HG03575 (cell line): ENCODE measurements at regions not wholly inside any gene's neighbourhood (a gene's known extent, or its start where the extent isn't known, plus 50 kb on each side); places are given as distances from the start of the nearest gene placed in this dataset.

Source experiments
- ATAC-seq: cut with Tn5 transposase; IDR thresholded peaks from one replicate; pipeline ENCODE4 v1.9.1; 2021; ENCODE audit not compliant: unreplicated experiment, insufficient number of reproducible peaks, low FRiP score; ENCODE audit errors: extremely low read depth

DNA sequence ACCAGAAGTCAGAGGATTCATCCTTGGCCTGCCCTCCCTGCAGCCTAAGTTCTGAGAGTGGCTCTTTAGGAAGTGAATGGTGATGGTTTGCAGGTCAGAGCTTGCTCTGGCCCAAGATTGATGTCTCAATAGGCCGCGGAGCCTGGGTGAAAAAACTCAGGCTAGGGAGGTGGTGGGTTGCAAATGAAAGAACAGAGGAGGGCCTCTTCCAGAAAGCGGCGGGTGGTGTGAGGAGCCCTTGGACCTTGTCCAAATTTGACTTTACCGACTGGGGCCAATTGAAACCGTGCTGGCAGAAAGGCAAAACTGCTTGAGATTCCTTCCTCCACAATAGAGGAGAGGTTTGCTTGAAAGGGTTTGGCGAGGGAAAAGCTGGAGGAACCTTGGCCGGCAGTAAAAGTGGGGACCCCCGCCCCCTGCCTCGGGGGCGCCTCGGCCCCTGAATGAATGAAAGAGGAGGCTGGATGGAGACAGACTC, 331.3 kb downstream of the SEC14L1 start:
- ATAC-seq = no peak

DNA sequence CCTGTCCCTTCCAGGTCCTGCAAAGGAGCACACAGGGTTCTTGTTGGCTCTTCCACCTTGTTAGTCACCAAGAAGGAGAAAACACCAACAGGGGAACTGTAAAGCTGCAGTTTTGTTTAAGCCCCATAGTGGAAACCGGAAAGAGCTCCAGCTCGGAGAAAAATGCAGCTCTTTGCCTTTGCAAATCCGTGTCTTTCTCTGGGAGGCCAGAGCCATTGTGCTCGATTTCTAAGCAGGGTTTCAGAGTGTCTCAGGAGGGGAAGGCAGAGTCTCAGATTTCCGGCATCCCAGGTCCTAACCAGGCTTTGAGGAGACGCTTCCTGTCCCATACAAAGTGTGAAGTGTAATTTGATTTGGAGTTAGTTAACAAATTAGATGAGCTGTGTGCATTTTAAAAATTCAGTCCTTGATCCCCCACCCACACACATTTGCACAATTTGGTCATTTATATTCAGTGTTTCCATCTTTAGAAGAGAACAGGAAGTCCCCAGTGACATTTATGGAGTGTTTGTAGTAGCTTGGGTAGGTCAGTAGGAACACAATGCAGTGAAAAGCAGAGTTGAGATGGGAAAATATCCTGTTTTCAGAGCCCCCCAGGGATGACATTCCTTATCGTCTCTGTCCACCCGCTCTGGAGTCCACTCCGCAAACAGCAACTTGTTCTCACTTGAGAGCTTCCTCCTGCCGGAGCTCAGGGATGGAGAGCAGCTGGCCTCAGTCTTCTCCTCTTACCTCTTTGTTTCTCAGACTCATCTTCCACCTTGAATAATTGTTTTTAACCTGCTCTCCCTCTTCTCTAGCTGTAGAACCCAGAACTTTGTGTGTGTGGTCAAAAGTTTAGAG, 331.9 kb downstream of the SEC14L1 start:
- no peak for ATAC-seq

DNA sequence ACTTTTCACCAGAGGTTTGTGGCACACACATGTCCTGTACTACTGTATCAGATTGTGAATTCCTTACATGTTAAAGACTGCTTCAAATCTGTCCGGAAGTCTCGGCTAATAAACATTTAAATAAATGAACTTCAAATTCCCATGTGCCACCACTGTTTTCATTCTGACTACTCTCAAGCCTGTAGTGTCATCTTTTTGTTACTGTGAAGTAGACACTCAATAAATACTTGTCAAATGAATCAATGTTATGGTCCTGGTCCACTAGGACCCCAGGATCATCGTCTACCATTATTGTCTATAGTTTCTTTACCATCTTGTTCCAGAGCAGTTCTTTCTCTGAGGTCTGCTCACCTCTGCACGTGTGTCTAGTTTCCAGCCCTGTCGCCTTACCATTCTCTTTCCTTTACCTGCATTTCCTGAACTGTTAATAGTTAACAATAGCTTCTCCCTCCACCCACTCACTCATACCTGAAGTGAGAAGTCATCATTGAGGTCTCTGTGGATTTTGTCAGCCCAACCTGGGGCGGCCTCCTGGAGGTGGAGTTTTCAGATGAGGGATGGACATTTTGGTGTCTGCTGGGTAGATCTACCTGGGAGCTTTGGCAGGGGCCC, 333.0 kb downstream of the SEC14L1 start:
- no peak for ATAC-seq

DNA sequence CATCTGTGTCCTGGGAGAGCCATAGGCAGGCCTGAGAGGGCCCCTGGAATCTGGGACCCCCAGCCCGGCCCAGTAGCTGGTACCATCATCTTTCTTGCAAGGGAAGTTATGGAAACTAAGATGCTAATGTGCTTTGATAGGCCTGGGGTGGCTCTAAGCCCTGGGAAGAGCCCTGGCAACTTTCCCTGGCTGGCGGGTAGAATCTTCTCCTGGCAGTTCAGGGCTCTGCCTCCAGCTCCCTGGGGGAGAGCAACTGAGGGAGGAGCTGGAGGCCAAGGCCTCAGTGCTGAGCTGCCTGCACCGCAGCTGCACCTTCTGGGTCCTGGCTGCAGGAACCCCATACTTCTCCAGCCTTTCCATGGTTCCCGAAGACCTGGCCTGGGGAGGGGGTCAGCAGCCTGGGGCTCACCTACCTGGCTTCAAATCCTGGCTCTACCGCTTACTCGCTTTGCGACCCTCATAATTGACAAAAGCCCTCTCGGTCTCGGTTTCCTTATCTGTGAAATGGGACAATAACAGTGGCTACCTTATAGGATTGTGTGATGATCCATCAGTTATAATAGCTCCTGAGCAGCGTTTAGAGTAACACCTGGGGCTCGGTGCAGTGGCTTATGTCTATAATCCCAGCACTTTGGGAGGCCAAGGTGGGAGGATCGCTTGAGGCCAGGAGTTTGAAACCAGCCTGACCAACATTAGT, 333.7 kb downstream of the SEC14L1 start:
- no peak for ATAC-seq

DNA sequence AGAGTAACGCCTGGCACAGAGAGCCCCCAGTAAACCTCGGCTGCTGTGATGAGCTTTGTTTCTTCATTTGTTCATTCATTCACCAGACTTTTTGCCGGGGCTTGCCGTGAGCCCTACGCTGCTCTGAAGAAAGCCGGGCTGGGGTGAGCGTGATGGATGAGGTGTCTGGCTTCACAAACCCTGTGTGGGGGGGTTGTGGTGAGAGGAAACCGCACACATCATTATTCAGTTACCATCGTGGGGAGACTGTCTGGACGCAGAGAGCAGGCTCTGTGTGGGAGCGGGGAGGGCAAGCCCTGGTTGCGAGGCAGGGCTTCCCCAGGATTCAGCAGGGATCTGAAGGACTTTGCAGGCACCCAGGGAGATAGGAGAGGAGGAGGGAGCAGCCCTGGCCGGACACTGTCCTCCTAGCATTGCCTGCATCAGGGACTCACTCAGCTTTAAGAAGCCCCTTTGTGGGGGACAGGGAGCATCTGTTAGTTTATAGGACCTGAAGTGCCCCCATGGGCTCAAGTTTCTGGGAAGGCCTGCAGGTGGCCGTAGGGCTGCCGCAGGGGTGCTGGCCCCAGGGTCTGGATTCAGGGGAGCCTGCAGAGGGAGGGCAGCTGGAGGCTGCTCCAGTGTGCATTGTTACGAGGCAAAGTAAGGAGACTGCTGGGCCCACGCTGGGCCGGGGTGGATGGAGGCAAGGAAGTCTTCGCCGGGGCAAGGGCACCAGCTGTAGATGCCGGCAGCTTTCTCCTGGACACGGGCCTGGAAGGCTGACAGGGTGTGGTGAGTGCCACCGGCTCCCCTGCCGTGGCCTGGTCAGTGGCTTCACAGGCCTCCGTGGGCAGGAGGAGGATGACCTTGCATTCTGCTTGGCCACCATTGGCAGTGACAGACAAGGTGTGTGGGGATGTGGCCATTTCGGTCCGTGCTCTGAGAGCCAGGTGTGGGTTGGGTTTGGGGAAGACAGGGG, 334.5 kb downstream of the SEC14L1 start:
- no peak for ATAC-seq

DNA sequence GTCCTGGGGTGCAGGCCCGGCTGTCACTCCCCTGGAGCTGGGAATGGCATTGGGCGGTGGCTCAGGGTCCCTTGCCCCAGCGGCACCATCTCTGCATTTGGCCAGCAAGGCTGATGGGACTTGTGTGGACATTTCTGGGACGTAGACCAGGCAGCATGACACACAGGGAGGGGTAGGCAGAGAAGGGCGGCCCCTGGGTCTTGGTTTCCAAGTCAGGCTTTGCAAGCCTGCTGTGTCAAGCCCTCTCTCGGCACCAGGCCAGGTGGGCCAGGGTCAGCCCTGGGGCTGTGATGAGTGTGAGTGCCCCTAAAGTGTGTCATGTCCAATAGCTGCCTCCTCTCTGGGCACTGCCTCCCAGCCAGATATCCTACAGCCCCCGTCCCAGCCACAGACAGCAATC, 335.2 kb downstream of the SEC14L1 start:
- ATAC-seq = no peak

DNA sequence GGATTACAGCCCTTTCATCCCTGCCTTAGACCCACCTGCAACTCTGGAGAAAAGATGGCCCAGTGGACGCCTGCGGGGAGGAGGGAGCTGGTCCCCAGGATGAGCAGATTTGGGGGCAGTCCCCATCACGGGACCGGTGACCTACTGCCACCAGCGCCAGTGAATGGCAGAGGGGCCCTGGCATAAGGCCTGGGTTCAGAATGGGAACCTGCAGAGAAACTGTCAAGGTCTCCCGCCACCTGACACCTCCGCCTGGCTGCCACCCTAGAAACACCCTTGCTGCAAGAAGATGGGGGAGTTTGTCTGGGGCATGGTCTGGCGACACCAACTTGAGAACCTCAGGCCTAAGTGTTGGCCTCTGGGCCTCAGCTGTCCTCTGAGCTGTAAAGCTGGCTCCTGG, 335.7 kb downstream of the SEC14L1 start:
- ATAC-seq = no peak

DNA sequence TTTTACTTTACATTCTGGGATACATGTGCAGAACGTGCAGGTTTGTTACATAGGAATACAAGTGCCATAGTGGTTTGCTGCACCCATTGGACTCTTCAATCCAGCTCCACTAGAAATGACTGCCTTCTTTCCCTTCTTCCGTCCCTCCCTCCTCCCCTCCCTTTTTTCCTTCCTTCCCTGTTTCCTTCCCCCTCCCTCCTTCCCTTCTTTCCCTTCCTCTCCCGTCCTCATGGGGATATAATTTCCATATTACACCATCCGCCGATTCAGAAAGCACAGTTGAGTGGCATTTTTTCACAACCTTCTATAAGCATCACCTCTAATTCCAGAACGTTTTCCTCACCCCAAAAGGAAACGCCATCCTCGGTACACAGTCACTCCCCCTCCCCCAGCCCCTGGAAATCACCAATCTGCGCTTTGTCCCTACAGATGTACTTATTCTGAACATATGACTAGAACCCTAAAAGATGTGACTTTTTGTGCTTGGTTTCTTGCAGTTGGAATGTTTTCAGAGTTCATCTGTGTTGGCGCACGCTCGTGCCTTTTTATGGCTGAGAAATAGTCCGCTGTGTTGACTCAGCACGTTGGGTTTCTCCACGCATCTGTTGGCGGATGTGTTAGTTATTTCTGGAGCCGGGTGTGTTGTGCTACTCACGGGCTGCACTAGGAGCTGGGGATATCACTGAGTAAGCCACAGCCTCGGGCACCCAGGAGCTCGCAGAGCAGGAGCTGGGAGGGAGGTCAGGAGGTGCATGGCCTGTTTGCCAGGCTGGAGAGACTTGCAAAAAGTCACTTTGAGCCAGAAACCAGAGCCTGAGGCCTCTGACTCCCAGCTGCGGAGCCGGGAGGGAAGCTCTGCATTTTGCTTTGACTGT, 336.4 kb downstream of the SEC14L1 start:
- ATAC-seq = no peak

DNA sequence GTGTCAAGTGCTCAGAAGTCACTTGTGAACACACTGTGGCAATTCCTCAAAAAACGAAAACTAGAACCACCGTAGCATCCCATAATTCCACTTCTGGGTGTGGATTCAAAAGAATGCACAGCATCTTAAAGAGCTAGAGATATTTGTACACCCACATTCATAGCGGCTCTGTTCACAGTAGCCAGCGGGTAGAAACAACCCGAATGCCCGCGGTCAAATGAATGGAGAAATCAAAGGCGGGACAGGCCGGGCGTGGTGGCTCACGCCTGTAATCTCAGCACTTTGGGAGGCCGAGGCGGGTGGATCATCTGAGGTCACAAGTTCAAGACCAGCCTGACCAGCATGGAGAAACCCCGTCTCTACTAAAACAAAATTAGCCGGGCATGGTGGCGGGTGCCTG, 337.5 kb downstream of the SEC14L1 start:
- no peak for ATAC-seq

DNA sequence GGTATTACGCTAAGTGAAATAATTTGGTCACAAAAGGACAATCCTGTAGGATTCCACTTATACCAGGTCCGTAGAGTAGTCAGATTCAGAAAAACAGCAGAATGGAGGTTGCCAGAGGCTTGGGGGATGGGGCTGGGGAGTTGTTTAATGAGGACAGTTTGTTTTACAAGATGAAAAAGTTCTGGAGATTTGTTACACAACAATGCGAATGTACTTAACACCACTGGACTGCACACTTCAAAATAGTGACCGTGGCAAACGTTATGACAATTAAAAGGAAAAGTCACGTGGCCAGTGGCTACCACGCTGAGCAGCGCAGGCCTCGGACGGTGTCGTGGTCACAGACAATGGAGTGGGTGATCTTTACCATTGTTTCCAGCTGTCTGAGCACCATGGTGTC, 338.1 kb downstream of the SEC14L1 start:
- no peak for ATAC-seq

DNA sequence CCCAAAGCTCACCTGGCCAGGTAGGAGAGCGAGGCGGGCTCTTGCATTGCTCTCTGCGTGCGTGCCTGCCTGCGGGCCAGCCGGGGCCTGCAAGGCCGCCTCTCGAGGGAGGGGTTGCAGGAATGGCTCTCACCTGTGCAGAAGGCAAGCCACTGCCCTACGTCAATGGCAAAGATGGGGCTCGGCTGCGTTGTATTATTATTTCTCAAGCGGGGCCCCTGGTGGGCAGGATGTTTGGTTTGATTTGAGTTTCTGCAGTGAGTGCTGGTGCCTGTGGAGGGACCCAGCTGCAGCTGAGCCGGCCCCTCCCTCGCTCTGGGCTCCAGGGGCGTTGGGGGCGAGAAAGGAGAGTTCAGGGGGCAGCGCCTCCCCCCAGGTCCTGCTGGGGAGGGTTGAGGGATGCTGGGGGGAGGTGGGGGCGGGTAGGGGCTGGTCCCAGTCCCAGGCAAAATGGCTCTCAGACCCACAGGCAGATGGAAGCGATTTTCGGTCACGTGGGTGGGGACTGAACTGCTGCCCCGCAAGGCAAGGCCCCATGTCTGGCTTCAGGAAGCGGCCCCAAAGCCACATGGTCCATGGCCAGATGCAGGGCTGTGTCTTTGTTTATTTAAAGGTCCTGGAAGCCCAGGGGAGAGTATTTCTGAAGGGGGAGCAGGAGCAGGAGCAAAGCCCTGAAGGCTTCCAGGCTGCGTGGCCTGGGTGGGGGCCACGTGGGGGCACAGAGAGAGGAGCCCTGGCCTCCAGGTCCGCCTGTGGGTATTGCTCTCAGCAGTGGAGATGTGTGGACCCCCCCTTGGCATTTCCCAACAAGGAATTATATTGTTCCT, 338.8 kb downstream of the SEC14L1 start:
- ATAC-seq = no peak

DNA sequence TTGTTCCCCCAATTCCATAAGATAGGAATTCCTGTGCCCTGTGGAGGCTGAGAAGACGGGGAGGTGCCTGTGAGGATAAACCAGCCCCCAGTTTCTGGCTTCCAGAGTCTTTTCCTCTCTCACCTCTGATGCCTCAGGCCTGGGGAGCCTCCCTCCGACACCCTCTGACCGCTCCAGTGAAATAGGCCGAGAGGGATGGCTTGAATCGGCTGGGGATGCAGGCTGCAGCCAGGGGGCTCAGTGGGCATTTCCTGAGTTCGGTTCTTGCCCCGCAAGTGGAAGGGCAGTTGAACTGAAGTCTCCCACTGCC, 339.4 kb downstream of the SEC14L1 start:
- ATAC-seq = no peak

DNA sequence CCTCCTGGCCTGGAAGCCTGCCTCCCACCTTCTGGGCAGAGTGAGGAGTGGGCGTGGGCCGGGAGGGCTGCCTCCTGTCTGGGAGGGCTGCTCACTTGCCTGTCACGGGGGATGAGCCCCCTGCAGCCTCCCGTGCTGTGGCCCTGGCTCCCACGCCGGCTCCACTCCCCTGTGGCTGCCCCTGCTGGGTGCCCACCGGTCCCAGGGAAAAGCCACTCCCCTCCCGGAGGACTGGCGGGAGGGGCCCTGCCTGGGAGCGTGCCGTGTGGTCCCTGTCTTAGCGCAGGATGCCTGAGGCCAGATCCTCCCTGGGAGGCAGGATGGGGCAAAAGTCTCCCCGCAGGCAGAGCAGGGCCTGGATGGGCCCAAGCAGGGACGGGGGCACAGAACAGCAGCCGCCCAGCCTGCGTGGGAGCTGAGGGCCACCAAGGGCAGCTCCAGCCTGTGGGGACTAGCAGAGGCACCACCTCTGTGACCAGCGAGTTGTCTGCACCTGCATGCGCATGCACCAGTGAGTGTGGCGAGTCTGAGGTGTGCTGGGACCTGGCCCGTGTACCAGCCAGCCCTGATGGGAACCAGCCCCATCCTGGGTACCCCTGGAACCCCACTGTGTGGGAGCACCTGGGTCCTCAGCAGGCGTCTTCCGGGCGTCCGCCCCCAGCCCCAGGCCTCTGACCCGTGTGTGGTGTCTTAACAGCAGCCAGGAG, 339.9 kb downstream of the SEC14L1 start:
- ATAC-seq = no peak

DNA sequence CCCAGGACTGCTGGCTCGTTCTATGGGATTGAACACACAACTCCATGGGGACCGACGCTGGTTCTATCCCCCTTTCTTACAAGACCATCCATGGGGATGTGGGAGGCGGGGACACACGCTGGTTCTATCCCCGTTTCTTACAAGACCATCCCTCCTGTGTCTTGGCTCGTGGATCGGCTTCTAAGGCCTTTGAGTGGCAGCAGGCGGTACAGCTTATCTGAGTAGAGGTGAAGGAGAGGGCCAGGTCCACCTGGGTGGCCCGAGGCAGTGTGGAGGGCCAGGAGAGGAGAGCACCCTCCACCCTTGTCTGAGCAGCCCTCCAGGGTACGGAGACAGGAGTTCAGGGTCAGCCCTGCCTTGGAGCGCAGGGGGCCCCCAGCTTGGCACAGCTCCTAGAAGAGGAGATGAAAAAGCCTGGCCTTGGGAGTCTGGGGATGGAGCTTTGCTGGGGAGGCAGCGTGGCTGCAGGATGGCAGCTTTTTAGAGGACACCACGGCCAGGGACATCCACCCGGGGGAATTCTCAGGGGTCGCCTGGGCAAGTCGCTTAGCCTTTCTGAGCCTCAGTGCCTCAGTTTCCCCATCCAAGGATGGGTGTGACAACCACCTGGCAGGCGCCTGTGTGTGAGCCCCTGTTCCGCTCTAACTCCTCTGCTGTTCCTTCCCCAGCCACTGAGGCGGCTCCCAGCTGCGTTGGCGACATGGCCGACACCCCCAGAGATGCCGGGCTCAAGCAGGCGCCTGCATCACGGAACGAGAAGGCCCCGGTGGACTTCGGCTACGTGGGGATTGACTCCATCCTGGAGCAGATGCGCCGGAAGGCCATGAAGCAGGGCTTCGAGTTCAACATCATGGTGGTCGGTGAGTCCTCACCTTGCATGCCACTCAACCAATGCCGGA, 341.0 kb downstream of the SEC14L1 start:
- no peak for ATAC-seq

DNA sequence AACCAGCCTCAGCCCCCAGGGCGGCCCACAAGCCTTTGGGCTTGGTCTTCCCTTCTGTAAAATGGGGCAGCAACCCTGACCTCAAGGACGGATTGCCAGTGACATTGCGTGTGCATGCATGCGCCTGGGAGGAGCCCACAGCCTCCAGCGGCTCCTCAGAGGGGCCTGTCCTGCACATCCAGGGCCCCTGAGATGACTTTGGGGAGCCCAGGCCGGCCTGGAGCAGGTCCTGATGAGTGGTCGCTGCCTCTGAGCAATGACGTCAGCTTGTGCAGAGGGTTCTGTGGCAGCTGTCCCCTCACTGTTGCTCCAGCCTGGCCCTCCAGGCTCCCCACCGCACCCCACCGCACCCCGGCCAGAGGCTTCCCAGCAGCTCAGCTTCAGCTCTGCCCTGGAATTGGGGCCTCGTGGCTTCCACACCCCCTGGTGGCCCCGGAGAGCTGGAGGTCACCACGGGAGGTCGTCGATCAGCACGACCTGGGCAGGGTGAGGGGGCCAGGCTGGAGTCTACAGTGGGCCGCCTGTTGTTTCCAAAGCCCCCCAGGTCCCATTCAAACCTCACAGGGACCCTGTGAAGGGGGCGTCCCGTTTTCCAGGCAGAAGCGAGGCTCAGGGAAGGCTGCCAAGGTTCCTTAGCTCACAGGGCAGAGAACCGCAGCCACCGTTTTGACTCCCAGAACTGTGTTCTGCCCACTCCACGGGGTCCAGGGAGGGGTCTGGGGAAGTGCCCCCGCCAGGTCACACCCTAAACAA, 341.8 kb downstream of the SEC14L1 start:
- ATAC-seq = no peak
